ENCODE measurements at regions not wholly inside any gene's neighbourhood (a gene's known extent, or its start where the extent isn't known, plus 50 kb on each side); places are given as distances from the start of the nearest gene placed in this dataset.

- Mint-ChIP-seq H3K9me3 (ENCODE audit: unreplicated experiment) (no peaks in the 10 kb centered on the region), H3K4me1 (ENCODE audit: insufficient read depth, unreplicated experiment) (no peaks in the 10 kb centered on the region), H3K27me3 (ENCODE audit: insufficient read depth, unreplicated experiment) (peaks cover 70% of the 10 kb centered on the region), H3K4me3 (ENCODE audit: unreplicated experiment) (no peak overlapping the region), H3K27ac (ENCODE audit: low read depth, unreplicated experiment) (no peak overlapping the region), H3K36me3 (ENCODE audit: insufficient read depth, unreplicated experiment) (no peaks in the 10 kb centered on the region)
- POLR2A ChIA-PET: no interaction called here
- no peak for TF ChIP-seq CTCF (IDR thresholded peaks at IDR 0.05; ENCODE audit: unreplicated experiment)
- CTCF ChIA-PET: no interaction called here
- BruUV-seq (replicated peaks): no TSS peak
- DNase-seq (ENCODE audit: unreplicated experiment): no peak
- intact Hi-C loops (cut with micrococcal nuclease): no loop called here
Measured at GRCh38 chr3:63026722-63027121, 151.5 kb upstream of the CADPS start.

- ChIA-PET POLR2A (no interaction called here), CTCF (no interaction called here)
- intact Hi-C loops (cut with micrococcal nuclease): no loop called here
- no peak overlapping the region for H3K4me3 Mint-ChIP-seq (ENCODE audit: unreplicated experiment)
- H3K27ac Mint-ChIP-seq (ENCODE audit: low read depth, unreplicated experiment): no peak overlapping the region
- no TSS peak for BruUV-seq (replicated peaks)
- no peaks in the 10 kb centered on the region for H3K4me1 Mint-ChIP-seq (ENCODE audit: insufficient read depth, unreplicated experiment)
- H3K27me3 Mint-ChIP-seq (ENCODE audit: insufficient read depth, unreplicated experiment): peaks cover 56% of the 10 kb centered on the region
- TF ChIP-seq CTCF (IDR thresholded peaks at IDR 0.05; ENCODE audit: unreplicated experiment): no peak
- DNase-seq (ENCODE audit: unreplicated experiment): no peak
- no peaks in the 10 kb centered on the region for H3K9me3 Mint-ChIP-seq (ENCODE audit: unreplicated experiment)
- H3K36me3 Mint-ChIP-seq (ENCODE audit: insufficient read depth, unreplicated experiment): no peaks in the 10 kb centered on the region
Measured at GRCh38 chr3:63029326-63029725, 154.1 kb upstream of the CADPS start.

- Mint-ChIP-seq H3K36me3 (ENCODE audit: insufficient read depth, unreplicated experiment) (no peaks in the 10 kb centered on the region), H3K27me3 (ENCODE audit: insufficient read depth, unreplicated experiment) (peaks cover 55% of the 10 kb centered on the region), H3K9me3 (ENCODE audit: unreplicated experiment) (no peaks in the 10 kb centered on the region), H3K27ac (ENCODE audit: low read depth, unreplicated experiment) (no peak overlapping the region), H3K4me1 (ENCODE audit: insufficient read depth, unreplicated experiment) (no peaks in the 10 kb centered on the region), H3K4me3 (ENCODE audit: unreplicated experiment) (no peak overlapping the region)
- ChIA-PET CTCF (interaction anchor here (0.5 kb wide), 1 partner anchor 640 kb away, joined by 3 read pairs; no protein-coding TSS in a partner anchor), POLR2A (no interaction called here)
- DNase-seq (ENCODE audit: unreplicated experiment): no peak
- BruUV-seq (replicated peaks): no TSS peak
- no peak for TF ChIP-seq CTCF (IDR thresholded peaks at IDR 0.05; ENCODE audit: unreplicated experiment)
- intact Hi-C loops (cut with micrococcal nuclease): no loop called here
Measured at GRCh38 chr3:63029921-63030320, 154.7 kb upstream of the CADPS start.

GRCh38 chr3:63030666-63031065 is 155.4 kb upstream of the CADPS start:
- intact Hi-C loops (cut with micrococcal nuclease): no loop called here
- Mint-ChIP-seq H3K9me3 (ENCODE audit: unreplicated experiment) (no peaks in the 10 kb centered on the region), H3K4me3 (ENCODE audit: unreplicated experiment) (no peak overlapping the region), H3K27me3 (ENCODE audit: insufficient read depth, unreplicated experiment) (peaks cover 50% of the 10 kb centered on the region), H3K27ac (ENCODE audit: low read depth, unreplicated experiment) (no peak overlapping the region), H3K36me3 (ENCODE audit: insufficient read depth, unreplicated experiment) (no peaks in the 10 kb centered on the region), H3K4me1 (ENCODE audit: insufficient read depth, unreplicated experiment) (no peaks in the 10 kb centered on the region)
- no TSS peak for BruUV-seq (replicated peaks)
- CTCF ChIA-PET: interaction anchor here (0.5 to 0.8 kb wide), 4 partner anchors 60 to 641 kb away, joined by 3 read pairs; no protein-coding TSS in a partner anchor
- no peak for DNase-seq (ENCODE audit: unreplicated experiment)
- POLR2A ChIA-PET: no interaction called here
- TF ChIP-seq CTCF (IDR thresholded peaks at IDR 0.05; ENCODE audit: unreplicated experiment): no peak
